GM18520 (cell line): ENCODE measurements at regions not wholly inside any gene's neighbourhood (a gene's known extent, or its start where the extent isn't known, plus 50 kb on each side); places are given as distances from the start of the nearest gene placed in this dataset.

Experiments
- ATAC-seq: cut with Tn5 transposase; IDR thresholded peaks from one replicate; pipeline ENCODE4 v1.9.1; 2021; ENCODE audit not compliant: unreplicated experiment

- ATAC-seq: no peak
Measured at GRCh38 chr11:115843111-115843510, 338.9 kb upstream of the CADM1 start.

GRCh38 chr11:115820026-115820425 is 315.8 kb upstream of the CADM1 start:
- no peak for ATAC-seq

GRCh38 chr11:115819014-115819413 is 314.8 kb upstream of the CADM1 start:
- no peak for ATAC-seq

- no peak for ATAC-seq
Measured at GRCh38 chr11:115817844-115818468, 313.7 kb upstream of the CADM1 start.

GRCh38 chr11:115808351-115808940 is 304.2 kb upstream of the CADM1 start:
- no peak for ATAC-seq

- no peak for ATAC-seq
Measured at GRCh38 chr11:115806056-115806455, 301.8 kb upstream of the CADM1 start.

- no peak for ATAC-seq
Measured at GRCh38 chr11:115803073-115803740, 299.0 kb upstream of the CADM1 start.

GRCh38 chr11:115802641-115803040 is 298.4 kb upstream of the CADM1 start:
- ATAC-seq: no peak

- no peak for ATAC-seq
Measured at GRCh38 chr11:115792903-115793302, 288.7 kb upstream of the CADM1 start.

GRCh38 chr11:115787302-115787701 is 283.1 kb upstream of the CADM1 start:
- no peak for ATAC-seq

GRCh38 chr11:115784796-115785521 is 280.7 kb upstream of the CADM1 start:
- no peak for ATAC-seq

GRCh38 chr11:115780646-115781362 is 276.6 kb upstream of the CADM1 start:
- no peak for ATAC-seq

GRCh38 chr11:115778928-115779650 is 274.9 kb upstream of the CADM1 start:
- ATAC-seq: no peak

- ATAC-seq: no peak
Measured at GRCh38 chr11:115776916-115777315, 272.7 kb upstream of the CADM1 start.

GRCh38 chr11:115775846-115776245 is 271.6 kb upstream of the CADM1 start:
- ATAC-seq: no peak

GRCh38 chr11:115774756-115775155 is 270.5 kb upstream of the CADM1 start:
- no peak for ATAC-seq

- no peak for ATAC-seq
Measured at GRCh38 chr11:115769891-115770290, 265.7 kb upstream of the CADM1 start.

GRCh38 chr11:115767883-115768282 is 263.7 kb upstream of the CADM1 start:
- ATAC-seq: no peak

GRCh38 chr11:115767047-115767802 is 263.0 kb upstream of the CADM1 start:
- no peak for ATAC-seq

GRCh38 chr11:115766561-115766960 is 262.3 kb upstream of the CADM1 start:
- ATAC-seq: no peak
